ENCODE measurements at regions not wholly inside any gene's neighbourhood (a gene's known extent, or its start where the extent isn't known, plus 50 kb on each side); places are given as distances from the start of the nearest gene placed in this dataset.

- no peak for TF ChIP-seq CTCF (IDR thresholded peaks at IDR 0.05; ENCODE audit: unreplicated experiment)
- H3K27ac Mint-ChIP-seq (ENCODE audit: unreplicated experiment), result no peak overlapping the region
- no TSS peak for BruUV-seq (replicated peaks)
- CTCF ChIA-PET, result no interaction called here
- intact Hi-C loops (cut with micrococcal nuclease; ENCODE audit: unreplicated experiment), result no loop called here
- no peaks in the 10 kb centered on the region for H3K9me3 Mint-ChIP-seq (ENCODE audit: low read depth, unreplicated experiment)
- no peaks in the 10 kb centered on the region for H3K4me1 Mint-ChIP-seq (ENCODE audit: low read depth, unreplicated experiment)
- no peaks in the 10 kb centered on the region for H3K36me3 Mint-ChIP-seq (ENCODE audit: insufficient read depth, unreplicated experiment)
- no peak for DNase-seq
- H3K27me3 Mint-ChIP-seq (ENCODE audit: unreplicated experiment), result peaks cover 13% of the 10 kb centered on the region
- no peak overlapping the region for H3K4me3 Mint-ChIP-seq (ENCODE audit: low read depth, unreplicated experiment)
Measured at GRCh38 chr12:125564753-125565152, 499.5 kb downstream of the AACS start.

GRCh38 chr12:125567581-125567980, 502.3 kb downstream of the AACS start:
- BruUV-seq (replicated peaks), result no TSS peak
- no peak for TF ChIP-seq CTCF (IDR thresholded peaks at IDR 0.05; ENCODE audit: unreplicated experiment)
- Mint-ChIP-seq H3K27me3 (ENCODE audit: unreplicated experiment) (peaks cover 13% of the 10 kb centered on the region), H3K4me3 (ENCODE audit: low read depth, unreplicated experiment) (no peak overlapping the region), H3K27ac (ENCODE audit: unreplicated experiment) (no peak overlapping the region), H3K36me3 (ENCODE audit: insufficient read depth, unreplicated experiment) (no peaks in the 10 kb centered on the region), H3K9me3 (ENCODE audit: low read depth, unreplicated experiment) (no peaks in the 10 kb centered on the region), H3K4me1 (ENCODE audit: low read depth, unreplicated experiment) (no peaks in the 10 kb centered on the region)
- intact Hi-C loops (cut with micrococcal nuclease; ENCODE audit: unreplicated experiment), result no loop called here
- DNase-seq, result no peak
- CTCF ChIA-PET, result no interaction called here

GRCh38 chr12:125568306-125568705, 503.1 kb downstream of the AACS start:
- CTCF ChIA-PET, result no interaction called here
- H3K4me1 Mint-ChIP-seq (ENCODE audit: low read depth, unreplicated experiment), result no peaks in the 10 kb centered on the region
- H3K9me3 Mint-ChIP-seq (ENCODE audit: low read depth, unreplicated experiment), result no peaks in the 10 kb centered on the region
- no peaks in the 10 kb centered on the region for H3K36me3 Mint-ChIP-seq (ENCODE audit: insufficient read depth, unreplicated experiment)
- intact Hi-C loops (cut with micrococcal nuclease; ENCODE audit: unreplicated experiment), result no loop called here
- no peak overlapping the region for H3K27ac Mint-ChIP-seq (ENCODE audit: unreplicated experiment)
- no TSS peak for BruUV-seq (replicated peaks)
- no peak for TF ChIP-seq CTCF (IDR thresholded peaks at IDR 0.05; ENCODE audit: unreplicated experiment)
- H3K4me3 Mint-ChIP-seq (ENCODE audit: low read depth, unreplicated experiment), result no peak overlapping the region
- DNase-seq, result no peak
- H3K27me3 Mint-ChIP-seq (ENCODE audit: unreplicated experiment), result peaks cover 13% of the 10 kb centered on the region

GRCh38 chr12:125573271-125573670, 508.0 kb downstream of the AACS start:
- no peak for TF ChIP-seq CTCF (IDR thresholded peaks at IDR 0.05; ENCODE audit: unreplicated experiment)
- no peak for DNase-seq
- Mint-ChIP-seq H3K4me1 (ENCODE audit: low read depth, unreplicated experiment) (no peaks in the 10 kb centered on the region), H3K27me3 (ENCODE audit: unreplicated experiment) (no peaks in the 10 kb centered on the region), H3K9me3 (ENCODE audit: low read depth, unreplicated experiment) (peaks cover 4% of the 10 kb centered on the region), H3K4me3 (ENCODE audit: low read depth, unreplicated experiment) (no peak overlapping the region), H3K36me3 (ENCODE audit: insufficient read depth, unreplicated experiment) (no peaks in the 10 kb centered on the region), H3K27ac (ENCODE audit: unreplicated experiment) (no peak overlapping the region)
- CTCF ChIA-PET, result no interaction called here
- intact Hi-C loops (cut with micrococcal nuclease; ENCODE audit: unreplicated experiment), result no loop called here
- BruUV-seq (replicated peaks), result no TSS peak

- no peaks in the 10 kb centered on the region for H3K36me3 Mint-ChIP-seq (ENCODE audit: insufficient read depth, unreplicated experiment)
- no peaks in the 10 kb centered on the region for H3K4me1 Mint-ChIP-seq (ENCODE audit: low read depth, unreplicated experiment)
- intact Hi-C loops (cut with micrococcal nuclease; ENCODE audit: unreplicated experiment), result no loop called here
- no peak overlapping the region for H3K27ac Mint-ChIP-seq (ENCODE audit: unreplicated experiment)
- TF ChIP-seq CTCF (IDR thresholded peaks at IDR 0.05; ENCODE audit: unreplicated experiment), result no peak
- peaks cover 11% of the 10 kb centered on the region for H3K9me3 Mint-ChIP-seq (ENCODE audit: low read depth, unreplicated experiment)
- no peaks in the 10 kb centered on the region for H3K27me3 Mint-ChIP-seq (ENCODE audit: unreplicated experiment)
- CTCF ChIA-PET, result no interaction called here
- no peak overlapping the region for H3K4me3 Mint-ChIP-seq (ENCODE audit: low read depth, unreplicated experiment)
- BruUV-seq (replicated peaks), result no TSS peak
- DNase-seq, result no peak
Measured at GRCh38 chr12:125577334-125577733, 512.1 kb downstream of the AACS start.
